ENCODE measurements at regions not wholly inside any gene's neighbourhood (a gene's known extent, or its start where the extent isn't known, plus 50 kb on each side); places are given as distances from the start of the nearest gene placed in this dataset.

- peak in 1 of 2 donors; percentile 79 for DNase-seq (ENCODE audit: low read depth in 1 of 2, low spot score in 1 of 2)
- no peak overlapping the region for H3K4me3 ChIP-seq
- no peaks in the 10 kb centered on the region for H3K36me3 ChIP-seq
Observed at GRCh38 chr3:130820976-130821375, 72.9 kb upstream of the ATP2C1 start.

DNA sequence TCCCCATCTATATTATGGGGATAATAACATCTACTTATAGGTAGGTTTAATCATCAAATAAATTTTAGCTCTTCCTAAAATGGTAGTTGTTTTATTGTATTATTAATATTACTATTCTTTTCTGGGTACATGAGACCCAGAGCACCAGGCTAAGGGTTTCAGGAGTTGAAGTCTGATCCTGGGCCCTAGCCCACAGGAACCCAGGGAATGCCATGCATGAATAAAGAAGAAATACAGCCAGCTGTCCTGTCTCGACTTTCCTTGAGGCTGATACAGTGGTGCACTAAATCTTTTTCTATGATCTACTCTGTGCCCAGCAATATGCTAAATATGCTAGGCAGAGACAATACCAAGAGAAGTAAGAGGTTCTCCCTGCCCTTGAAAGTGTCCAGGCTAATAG is 72.1 kb upstream of the ATP2C1 start:
- TF ChIP-seq, protein P1, sequence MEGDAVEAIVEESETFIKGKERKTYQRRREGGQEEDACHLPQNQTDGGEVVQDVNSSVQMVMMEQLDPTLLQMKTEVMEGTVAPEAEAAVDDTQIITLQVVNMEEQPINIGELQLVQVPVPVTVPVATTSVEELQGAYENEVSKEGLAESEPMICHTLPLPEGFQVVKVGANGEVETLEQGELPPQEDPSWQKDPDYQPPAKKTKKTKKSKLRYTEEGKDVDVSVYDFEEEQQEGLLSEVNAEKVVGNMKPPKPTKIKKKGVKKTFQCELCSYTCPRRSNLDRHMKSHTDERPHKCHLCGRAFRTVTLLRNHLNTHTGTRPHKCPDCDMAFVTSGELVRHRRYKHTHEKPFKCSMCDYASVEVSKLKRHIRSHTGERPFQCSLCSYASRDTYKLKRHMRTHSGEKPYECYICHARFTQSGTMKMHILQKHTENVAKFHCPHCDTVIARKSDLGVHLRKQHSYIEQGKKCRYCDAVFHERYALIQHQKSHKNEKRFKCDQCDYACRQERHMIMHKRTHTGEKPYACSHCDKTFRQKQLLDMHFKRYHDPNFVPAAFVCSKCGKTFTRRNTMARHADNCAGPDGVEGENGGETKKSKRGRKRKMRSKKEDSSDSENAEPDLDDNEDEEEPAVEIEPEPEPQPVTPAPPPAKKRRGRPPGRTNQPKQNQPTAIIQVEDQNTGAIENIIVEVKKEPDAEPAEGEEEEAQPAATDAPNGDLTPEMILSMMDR (IDR thresholded peaks at IDR 0.05; ENCODE audit: low read depth, low read length), result no peak
- H3K36me3 ChIP-seq, result no peaks in the 10 kb centered on the region
- no peak overlapping the region for H3K27ac ChIP-seq
- no peak for DNase-seq (ENCODE audit: low read depth in 1 of 2, low spot score in 1 of 2)
- no peaks in the 10 kb centered on the region for H3K9me3 ChIP-seq (ENCODE audit: low read depth)
- no peaks in the 10 kb centered on the region for H3K27me3 ChIP-seq
- no peaks in the 10 kb centered on the region for H3K4me1 ChIP-seq (ENCODE audit: low read depth)
- no peak overlapping the region for H3K4me3 ChIP-seq

More at GRCh38 chr3:130820976-130821375, 72.9 kb upstream of the ATP2C1 start:
- no peak overlapping the region for H3K27ac ChIP-seq
- no peaks in the 10 kb centered on the region for H3K4me1 ChIP-seq (ENCODE audit: low read depth)
- TF ChIP-seq, protein P1 (IDR thresholded peaks at IDR 0.05; ENCODE audit: low read depth, low read length), result no peak
- H3K9me3 ChIP-seq (ENCODE audit: low read depth), result no peaks in the 10 kb centered on the region
- no peaks in the 10 kb centered on the region for H3K27me3 ChIP-seq

DNA sequence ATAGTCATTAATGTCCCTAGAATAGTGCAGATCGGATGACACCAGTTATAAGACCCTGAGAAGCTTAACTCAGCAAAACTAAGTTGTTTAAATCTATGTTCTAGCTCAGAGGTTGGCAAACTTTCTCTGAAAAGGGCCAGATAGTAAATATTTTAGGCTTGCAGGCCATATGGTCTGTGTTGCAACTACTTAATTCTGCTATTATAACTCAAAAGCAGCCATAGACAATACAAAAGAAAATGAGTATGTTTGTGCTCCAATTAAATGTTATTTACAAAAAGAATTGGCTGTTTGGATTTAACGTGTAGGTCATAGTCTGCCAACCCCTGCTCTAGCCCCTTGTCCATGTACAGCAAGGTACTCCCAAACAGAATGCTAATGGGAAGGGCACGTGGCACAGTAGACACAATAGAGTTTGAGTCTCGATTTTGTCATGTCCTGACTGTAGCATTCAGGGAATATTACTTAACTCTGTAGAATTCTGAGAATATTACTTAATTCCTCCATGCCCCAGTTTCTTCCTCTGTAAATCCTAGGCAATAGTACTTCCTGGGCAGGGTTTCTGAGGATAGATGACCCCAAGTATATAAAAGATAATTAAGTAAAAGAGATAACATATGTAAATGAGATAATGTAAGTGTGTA is 70.5 kb upstream of the ATP2C1 start:
- TF ChIP-seq, protein P1 (IDR thresholded peaks at IDR 0.05; ENCODE audit: low read depth, low read length), result no peak
- no peak overlapping the region for H3K4me3 ChIP-seq
- no peaks in the 10 kb centered on the region for H3K9me3 ChIP-seq (ENCODE audit: low read depth)
- no peaks in the 10 kb centered on the region for H3K4me1 ChIP-seq (ENCODE audit: low read depth)
- H3K36me3 ChIP-seq, result no peaks in the 10 kb centered on the region
- H3K27me3 ChIP-seq, result no peaks in the 10 kb centered on the region
- no peak for DNase-seq (ENCODE audit: low read depth in 1 of 2, low spot score in 1 of 2)
- H3K27ac ChIP-seq, result no peak overlapping the region

GRCh38 chr3:130823996-130824395 is 69.9 kb upstream of the ATP2C1 start:
- no peaks in the 10 kb centered on the region for H3K27me3 ChIP-seq
- no peaks in the 10 kb centered on the region for H3K36me3 ChIP-seq
- no peaks in the 10 kb centered on the region for H3K9me3 ChIP-seq (ENCODE audit: low read depth)
- H3K4me1 ChIP-seq (ENCODE audit: low read depth), result no peaks in the 10 kb centered on the region
- H3K4me3 ChIP-seq, result no peak overlapping the region
- TF ChIP-seq, protein P1 (IDR thresholded peaks at IDR 0.05; ENCODE audit: low read depth, low read length), result no peak
- H3K27ac ChIP-seq, result no peak overlapping the region
- DNase-seq (ENCODE audit: low read depth in 1 of 2, low spot score in 1 of 2), result no peak

DNA sequence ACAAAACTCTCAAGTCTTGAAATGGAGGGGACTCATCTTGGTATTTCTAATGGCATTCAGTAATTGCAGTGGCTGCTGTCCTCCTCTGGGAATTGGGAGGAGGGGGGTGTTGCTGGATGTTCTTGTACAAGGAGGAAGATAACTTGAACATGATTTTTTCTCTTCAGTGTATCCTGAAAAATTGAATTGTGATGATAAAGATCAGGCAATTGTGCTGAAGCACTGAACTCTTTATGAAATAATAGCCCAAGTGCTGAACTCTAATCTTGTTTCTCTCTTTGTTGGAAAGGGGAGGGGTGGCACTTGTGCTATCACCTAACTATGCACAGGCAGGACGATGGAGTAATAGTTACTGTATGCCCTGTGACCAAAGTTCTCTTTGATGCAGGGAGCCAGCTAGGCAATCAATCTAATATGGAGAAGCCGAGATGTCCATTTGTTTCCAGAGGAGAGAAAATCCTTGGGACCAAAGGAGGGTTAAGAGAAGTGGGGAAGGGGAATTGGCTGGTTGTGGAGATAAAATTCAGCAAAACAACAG is 68.1 kb upstream of the ATP2C1 start:
- Histone ChIP-seq H3K27ac (no peak overlapping the region), H3K36me3 (no peaks in the 10 kb centered on the region), H3K9me3 (ENCODE audit: low read depth) (no peaks in the 10 kb centered on the region), H3K4me3 (no peak overlapping the region), H3K27me3 (no peaks in the 10 kb centered on the region), H3K4me1 (ENCODE audit: low read depth) (no peaks in the 10 kb centered on the region)
- TF ChIP-seq, protein P1 (IDR thresholded peaks at IDR 0.05; ENCODE audit: low read depth, low read length), result no peak
- DNase-seq (ENCODE audit: low read depth in 1 of 2, low spot score in 1 of 2), result no peak
